ENCODE measurements at regions not wholly inside any gene's neighbourhood (a gene's known extent, or its start where the extent isn't known, plus 50 kb on each side); places are given as distances from the start of the nearest gene placed in this dataset.

DNA sequence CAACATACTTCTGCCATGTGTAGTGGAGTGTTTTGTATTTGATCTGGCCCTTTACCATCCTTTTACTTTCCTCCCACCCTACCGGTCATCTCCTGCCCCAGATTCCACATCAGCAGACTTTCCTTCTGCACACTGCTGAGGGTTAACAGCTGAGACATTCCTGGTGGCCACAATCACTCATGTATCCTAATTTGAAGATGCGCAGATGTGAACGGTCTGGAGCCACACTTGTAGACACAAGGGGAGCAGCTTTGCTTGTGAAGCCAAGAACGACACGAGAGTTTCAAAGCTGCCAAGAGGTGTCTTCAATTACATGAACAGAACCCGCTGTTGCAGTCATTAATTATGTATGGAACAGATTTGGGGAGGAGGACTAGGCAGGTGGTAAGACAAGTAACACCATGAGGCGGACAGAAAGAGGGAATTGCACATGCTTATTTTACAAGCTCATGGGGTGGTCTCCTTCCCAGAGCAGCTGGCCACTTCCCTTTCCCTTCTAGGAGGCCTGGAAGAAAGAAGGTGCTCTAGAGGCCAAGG, 260.7 kb upstream of the KLHL29 start:
- Histone ChIP-seq H3K9me3 (ENCODE audit: control insufficient read depth in 5 of 5, low read length in 5 of 5) (peaks cover 0 to 5% (median 0%) of the 10 kb centered on the region in 5 donors), H3K27me3 (ENCODE audit: control insufficient read depth in 5 of 5, insufficient read depth in 4 of 5, low read length in 5 of 5) (no peaks in the 10 kb centered on the region), H3K9ac (ENCODE audit: low read length in 5 of 5) (no peak overlapping the region), H3K27ac (ENCODE audit: low read depth, low read length) (no peak overlapping the region), H3K4me3 (ENCODE audit: low read depth in 1 of 5, low read length in 5 of 5) (no peak overlapping the region), H3K36me3 (ENCODE audit: control insufficient read depth in 5 of 5, insufficient read depth in 5 of 5, low read length in 5 of 5) (no peaks in the 10 kb centered on the region), H3K4me1 (ENCODE audit: control insufficient read depth in 5 of 5, insufficient read depth in 5 of 5, low read length in 5 of 5) (no peaks in the 10 kb centered on the region)

DNA sequence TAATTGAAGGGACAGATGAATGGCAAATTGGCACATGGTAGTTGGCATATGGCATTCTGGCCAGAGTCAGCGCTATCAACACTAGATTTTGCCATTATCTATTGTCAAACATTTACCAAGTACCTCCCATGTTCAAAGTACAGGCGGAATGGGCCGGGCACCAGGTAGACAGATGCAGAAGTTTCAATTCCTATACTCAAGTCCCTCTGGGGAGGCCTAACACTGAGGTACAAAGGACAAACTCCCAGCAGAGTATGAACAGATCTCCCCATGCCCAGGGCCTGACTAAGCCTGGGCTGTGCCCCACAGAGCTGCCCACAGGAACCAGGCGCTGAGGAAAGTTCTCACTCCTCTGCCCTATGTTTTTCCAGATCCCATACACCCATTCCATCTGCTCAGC, 257.5 kb upstream of the KLHL29 start:
- Histone ChIP-seq H3K4me3 (ENCODE audit: low read depth in 1 of 5, low read length in 5 of 5) (no peak overlapping the region), H3K27ac (ENCODE audit: low read depth, low read length) (no peak overlapping the region), H3K9me3 (ENCODE audit: control insufficient read depth in 5 of 5, low read length in 5 of 5) (peaks cover 0 to 5% (median 2%) of the 10 kb centered on the region in 5 donors), H3K36me3 (ENCODE audit: control insufficient read depth in 5 of 5, insufficient read depth in 5 of 5, low read length in 5 of 5) (no peaks in the 10 kb centered on the region), H3K9ac (ENCODE audit: low read length in 5 of 5) (no peak overlapping the region), H3K4me1 (ENCODE audit: control insufficient read depth in 5 of 5, insufficient read depth in 5 of 5, low read length in 5 of 5) (no peaks in the 10 kb centered on the region), H3K27me3 (ENCODE audit: control insufficient read depth in 5 of 5, insufficient read depth in 4 of 5, low read length in 5 of 5) (no peaks in the 10 kb centered on the region)

DNA sequence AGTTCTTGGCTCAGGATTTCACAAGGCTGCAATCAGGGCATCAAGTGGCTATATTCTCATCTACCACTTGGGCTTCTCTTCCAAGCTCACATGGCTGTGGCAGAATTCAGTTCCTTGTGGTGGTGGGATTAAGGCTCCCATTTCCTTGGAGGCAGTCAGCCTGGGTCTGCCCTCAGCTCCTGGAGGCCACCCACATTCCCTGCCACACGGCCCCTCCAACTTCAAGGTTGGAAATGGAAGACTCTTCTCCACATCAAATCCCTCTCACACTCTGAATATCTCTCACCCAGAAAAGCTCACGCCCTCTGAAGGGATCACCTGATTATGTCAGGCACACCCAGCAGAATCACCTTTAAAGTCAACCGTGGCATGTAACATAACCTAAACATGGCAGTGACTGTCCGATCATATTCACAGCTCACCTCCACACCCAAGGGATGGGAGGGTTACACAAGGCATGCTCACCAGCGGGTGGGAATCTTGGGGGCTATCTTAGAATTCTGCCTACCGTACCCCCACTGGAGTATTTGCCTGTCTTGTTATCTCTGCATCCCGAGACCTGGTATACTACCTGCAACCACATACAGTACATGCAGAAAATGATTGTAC, 256.2 kb upstream of the KLHL29 start:
- Histone ChIP-seq H3K4me1 (ENCODE audit: control insufficient read depth in 5 of 5, insufficient read depth in 5 of 5, low read length in 5 of 5) (no peaks in the 10 kb centered on the region), H3K27ac (ENCODE audit: low read depth, low read length) (no peak overlapping the region), H3K9me3 (ENCODE audit: control insufficient read depth in 5 of 5, low read length in 5 of 5) (peaks cover 0 to 5% (median 2%) of the 10 kb centered on the region in 5 donors), H3K4me3 (ENCODE audit: low read depth in 1 of 5, low read length in 5 of 5) (no peak overlapping the region), H3K36me3 (ENCODE audit: control insufficient read depth in 5 of 5, insufficient read depth in 5 of 5, low read length in 5 of 5) (no peaks in the 10 kb centered on the region), H3K9ac (ENCODE audit: low read length in 5 of 5) (no peak overlapping the region), H3K27me3 (ENCODE audit: control insufficient read depth in 5 of 5, insufficient read depth in 4 of 5, low read length in 5 of 5) (peaks cover 0 to under 1% (median 0%) of the 10 kb centered on the region in 5 donors)

DNA sequence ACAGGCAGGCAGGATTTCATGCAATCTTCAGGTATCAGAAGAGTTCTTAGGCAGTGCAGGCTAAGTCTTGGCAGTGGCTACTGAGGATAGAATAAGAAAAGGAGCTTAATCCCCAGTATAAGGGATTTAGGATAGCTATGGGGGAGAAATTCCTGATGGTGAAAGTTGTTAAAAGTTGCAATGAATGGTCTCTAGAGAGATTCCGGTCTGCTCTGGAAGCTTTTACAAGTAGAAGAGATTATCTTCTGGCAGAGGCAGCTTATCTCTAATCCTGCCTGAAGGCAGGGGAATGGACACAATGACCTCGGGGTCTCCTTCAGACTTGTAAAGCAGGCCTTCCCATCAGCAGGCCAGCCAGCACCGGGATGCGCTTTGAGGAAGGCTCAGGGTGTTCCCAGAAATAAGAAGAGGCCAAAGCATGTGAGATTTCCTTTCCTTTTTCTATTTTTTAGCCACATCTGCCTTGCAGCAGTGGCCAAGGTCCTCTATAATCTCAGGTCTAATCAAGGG, 253.9 kb upstream of the KLHL29 start:
- H3K27me3 ChIP-seq (ENCODE audit: control insufficient read depth in 5 of 5, insufficient read depth in 4 of 5, low read length in 5 of 5) = peaks cover 0 to 3% (median 0%) of the 10 kb centered on the region in 5 donors

DNA sequence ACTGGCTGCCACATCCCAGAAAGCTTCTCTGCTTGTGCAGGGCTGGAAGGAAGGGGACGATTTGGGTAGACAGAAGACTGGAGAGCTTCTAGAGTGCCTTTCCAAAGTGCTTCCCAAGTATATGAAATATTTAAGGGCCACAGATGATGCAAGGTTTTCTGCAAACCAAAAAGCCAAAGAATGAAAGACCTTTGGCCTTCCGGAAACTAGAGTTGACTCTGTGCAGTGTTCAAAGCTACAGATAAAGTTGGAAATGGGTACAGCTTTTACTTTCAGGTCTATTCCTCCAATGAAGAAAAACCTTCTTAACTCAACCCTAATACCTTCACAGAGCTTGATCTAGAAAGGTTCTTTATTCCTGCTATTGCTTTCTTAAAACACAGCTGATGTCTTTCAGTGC, 253.0 kb upstream of the KLHL29 start:
- H3K27me3 ChIP-seq (ENCODE audit: control insufficient read depth in 5 of 5, insufficient read depth in 4 of 5, low read length in 5 of 5) = peaks cover 0 to 3% (median 0%) of the 10 kb centered on the region in 5 donors
- H3K36me3 ChIP-seq (ENCODE audit: control insufficient read depth in 5 of 5, insufficient read depth in 5 of 5, low read length in 5 of 5) = no peaks in the 10 kb centered on the region
- peaks cover 0 to 2% (median 2%) of the 10 kb centered on the region in 5 donors for H3K9me3 ChIP-seq (ENCODE audit: control insufficient read depth in 5 of 5, low read length in 5 of 5)
- H3K4me1 ChIP-seq (ENCODE audit: control insufficient read depth in 5 of 5, insufficient read depth in 5 of 5, low read length in 5 of 5) = no peaks in the 10 kb centered on the region
- no peak overlapping the region for H3K4me3 ChIP-seq (ENCODE audit: low read depth in 1 of 5, low read length in 5 of 5)
- H3K9ac ChIP-seq (ENCODE audit: low read length in 5 of 5) = no peak overlapping the region
- no peak overlapping the region for H3K27ac ChIP-seq (ENCODE audit: low read depth, low read length)

More for the DNA sequence above, 253.9 kb upstream of the KLHL29 start:
- Histone ChIP-seq H3K9ac (ENCODE audit: low read length in 5 of 5) (no peak overlapping the region), H3K4me1 (ENCODE audit: control insufficient read depth in 5 of 5, insufficient read depth in 5 of 5, low read length in 5 of 5) (no peaks in the 10 kb centered on the region), H3K36me3 (ENCODE audit: control insufficient read depth in 5 of 5, insufficient read depth in 5 of 5, low read length in 5 of 5) (no peaks in the 10 kb centered on the region), H3K4me3 (ENCODE audit: low read depth in 1 of 5, low read length in 5 of 5) (no peak overlapping the region), H3K27ac (ENCODE audit: low read depth, low read length) (no peak overlapping the region), H3K9me3 (ENCODE audit: control insufficient read depth in 5 of 5, low read length in 5 of 5) (peaks cover 0 to 2% (median 2%) of the 10 kb centered on the region in 5 donors)

DNA sequence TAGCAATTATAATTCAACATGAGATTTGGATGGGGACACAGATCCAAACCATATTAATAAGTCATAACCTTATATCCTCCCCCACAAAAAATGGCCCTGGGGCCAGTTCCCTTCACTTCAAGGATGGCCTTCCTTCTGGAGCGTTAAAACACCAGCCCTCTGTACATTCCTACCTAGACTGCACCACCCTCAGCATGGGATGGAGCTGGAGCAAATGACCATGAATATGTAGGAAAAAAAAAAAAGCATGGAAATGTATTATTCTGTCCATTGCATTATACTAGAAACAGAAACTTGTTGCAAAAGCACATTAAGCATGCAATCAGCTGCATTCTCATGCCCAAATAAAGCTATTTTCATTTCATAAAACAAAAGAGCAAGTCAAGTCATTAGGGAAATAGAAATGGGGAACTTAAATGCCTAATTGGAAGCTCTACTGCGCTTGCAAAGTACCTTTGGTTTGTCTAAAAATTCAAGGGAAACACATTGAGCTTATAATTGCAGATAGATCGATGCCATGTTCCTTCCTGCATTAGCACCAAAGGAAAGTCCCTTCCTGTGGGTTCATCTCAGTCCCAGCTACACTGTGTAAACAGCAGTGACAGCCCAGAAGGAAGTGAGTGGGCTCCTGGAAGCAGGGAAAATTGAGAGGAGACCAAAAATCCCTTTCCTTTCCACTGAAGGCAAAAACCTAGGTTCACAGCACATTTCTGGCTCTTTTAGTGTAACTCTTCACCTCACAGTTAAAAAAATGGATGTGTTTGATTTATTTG, 252.0 kb upstream of the KLHL29 start:
- Histone ChIP-seq H3K36me3 (ENCODE audit: control insufficient read depth in 5 of 5, insufficient read depth in 5 of 5, low read length in 5 of 5) (no peaks in the 10 kb centered on the region), H3K9me3 (ENCODE audit: control insufficient read depth in 5 of 5, low read length in 5 of 5) (peaks cover 0 to 2% (median 2%) of the 10 kb centered on the region in 5 donors), H3K4me1 (ENCODE audit: control insufficient read depth in 5 of 5, insufficient read depth in 5 of 5, low read length in 5 of 5) (no peaks in the 10 kb centered on the region), H3K4me3 (ENCODE audit: low read depth in 1 of 5, low read length in 5 of 5) (no peak overlapping the region), H3K27ac (ENCODE audit: low read depth, low read length) (no peak overlapping the region), H3K27me3 (ENCODE audit: control insufficient read depth in 5 of 5, insufficient read depth in 4 of 5, low read length in 5 of 5) (peaks cover 0 to 3% (median 0%) of the 10 kb centered on the region in 5 donors), H3K9ac (ENCODE audit: low read length in 5 of 5) (no peak overlapping the region)

DNA sequence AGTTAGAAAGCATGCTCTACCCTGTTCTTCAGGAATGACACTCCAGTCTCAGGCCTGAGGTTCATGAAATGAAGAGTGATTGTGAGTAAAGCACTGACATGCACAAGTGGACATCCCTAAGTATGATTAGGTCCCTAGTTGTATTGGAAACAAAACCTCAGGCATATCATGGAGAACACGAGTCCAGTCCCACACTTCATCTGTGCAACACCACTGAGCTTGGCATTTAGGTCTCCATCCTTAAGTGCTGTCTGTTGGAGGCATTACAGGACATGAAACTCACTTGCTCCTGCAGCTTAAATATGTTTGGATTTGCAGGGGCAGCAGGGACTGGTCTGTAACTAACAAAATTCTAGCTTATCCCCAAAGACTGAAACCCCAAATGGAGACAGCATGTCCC, 250.3 kb upstream of the KLHL29 start:
- Histone ChIP-seq H3K9ac (ENCODE audit: low read length in 5 of 5) (no peak overlapping the region), H3K27ac (ENCODE audit: low read depth, low read length) (no peak overlapping the region), H3K36me3 (ENCODE audit: control insufficient read depth in 5 of 5, insufficient read depth in 5 of 5, low read length in 5 of 5) (no peaks in the 10 kb centered on the region), H3K27me3 (ENCODE audit: control insufficient read depth in 5 of 5, insufficient read depth in 4 of 5, low read length in 5 of 5) (peaks cover 0 to 3% (median 0%) of the 10 kb centered on the region in 5 donors), H3K4me1 (ENCODE audit: control insufficient read depth in 5 of 5, insufficient read depth in 5 of 5, low read length in 5 of 5) (no peaks in the 10 kb centered on the region), H3K9me3 (ENCODE audit: control insufficient read depth in 5 of 5, low read length in 5 of 5) (peaks cover 0 to 2% (median 0%) of the 10 kb centered on the region in 5 donors), H3K4me3 (ENCODE audit: low read depth in 1 of 5, low read length in 5 of 5) (no peak overlapping the region)

DNA sequence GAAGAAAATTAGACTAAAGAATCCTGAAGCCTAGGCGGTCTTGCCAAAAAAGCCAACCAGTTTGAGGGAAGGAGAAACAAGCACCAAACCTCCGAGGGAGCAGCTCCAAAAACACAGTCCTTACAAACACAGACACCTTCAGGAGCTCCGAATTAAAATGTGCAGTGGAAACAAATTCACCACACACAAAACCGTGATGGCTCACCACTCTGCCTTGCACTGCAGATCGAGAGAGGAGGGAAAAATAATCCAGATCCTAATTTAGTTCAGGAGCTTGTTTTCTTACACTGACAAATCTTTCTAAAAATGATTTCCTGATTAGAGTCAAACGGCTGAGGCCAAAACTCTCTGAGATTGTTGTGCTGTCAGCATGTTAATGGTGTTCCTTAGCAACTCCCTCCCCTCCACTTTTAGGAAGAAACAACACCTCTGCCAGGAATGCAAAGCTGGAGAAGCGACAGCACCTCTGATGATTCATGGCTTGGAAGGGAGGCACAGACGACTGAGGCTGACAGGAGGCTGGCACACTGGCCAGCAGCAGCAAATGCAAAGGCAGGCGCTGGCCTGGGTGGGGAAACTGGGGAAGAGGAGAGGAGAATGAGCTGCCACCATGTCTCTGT, 249.4 kb upstream of the KLHL29 start:
- Histone ChIP-seq H3K36me3 (ENCODE audit: control insufficient read depth in 5 of 5, insufficient read depth in 5 of 5, low read length in 5 of 5) (no peaks in the 10 kb centered on the region), H3K27me3 (ENCODE audit: control insufficient read depth in 5 of 5, insufficient read depth in 4 of 5, low read length in 5 of 5) (peaks cover 0 to 3% (median 0%) of the 10 kb centered on the region in 5 donors), H3K4me1 (ENCODE audit: control insufficient read depth in 5 of 5, insufficient read depth in 5 of 5, low read length in 5 of 5) (no peaks in the 10 kb centered on the region), H3K9me3 (ENCODE audit: control insufficient read depth in 5 of 5, low read length in 5 of 5) (no peaks in the 10 kb centered on the region), H3K4me3 (ENCODE audit: low read depth in 1 of 5, low read length in 5 of 5) (no peak overlapping the region), H3K27ac (ENCODE audit: low read depth, low read length) (no peak overlapping the region), H3K9ac (ENCODE audit: low read length in 5 of 5) (no peak overlapping the region)

DNA sequence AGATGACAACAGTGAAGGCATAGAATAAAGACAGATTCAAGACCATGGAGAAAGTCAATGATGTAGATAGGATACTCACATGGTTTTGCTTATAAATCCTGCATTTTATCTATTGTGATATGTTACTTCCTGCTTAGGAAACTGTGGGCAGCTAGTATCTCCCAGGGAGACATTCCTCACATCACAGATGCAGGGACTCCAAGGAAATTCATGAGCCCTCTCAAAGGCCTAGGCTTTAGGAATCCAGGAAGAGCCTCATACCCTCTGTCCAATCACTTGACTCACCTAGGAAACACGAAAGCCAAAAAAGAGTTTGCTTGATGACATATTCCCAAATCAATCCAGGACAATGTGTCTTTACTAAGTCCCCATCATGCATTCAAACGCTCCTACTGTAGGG, 247.8 kb upstream of the KLHL29 start:
- H3K4me3 ChIP-seq (ENCODE audit: low read depth in 1 of 5, low read length in 5 of 5) = no peak overlapping the region
- H3K36me3 ChIP-seq (ENCODE audit: control insufficient read depth in 5 of 5, insufficient read depth in 5 of 5, low read length in 5 of 5) = no peaks in the 10 kb centered on the region
- H3K27me3 ChIP-seq (ENCODE audit: control insufficient read depth in 5 of 5, insufficient read depth in 4 of 5, low read length in 5 of 5) = peaks cover 0 to 3% (median 0%) of the 10 kb centered on the region in 5 donors
- H3K9ac ChIP-seq (ENCODE audit: low read length in 5 of 5) = no peak overlapping the region
- H3K4me1 ChIP-seq (ENCODE audit: control insufficient read depth in 5 of 5, insufficient read depth in 5 of 5, low read length in 5 of 5) = no peaks in the 10 kb centered on the region
- no peaks in the 10 kb centered on the region for H3K9me3 ChIP-seq (ENCODE audit: control insufficient read depth in 5 of 5, low read length in 5 of 5)
- no peak overlapping the region for H3K27ac ChIP-seq (ENCODE audit: low read depth, low read length)

DNA sequence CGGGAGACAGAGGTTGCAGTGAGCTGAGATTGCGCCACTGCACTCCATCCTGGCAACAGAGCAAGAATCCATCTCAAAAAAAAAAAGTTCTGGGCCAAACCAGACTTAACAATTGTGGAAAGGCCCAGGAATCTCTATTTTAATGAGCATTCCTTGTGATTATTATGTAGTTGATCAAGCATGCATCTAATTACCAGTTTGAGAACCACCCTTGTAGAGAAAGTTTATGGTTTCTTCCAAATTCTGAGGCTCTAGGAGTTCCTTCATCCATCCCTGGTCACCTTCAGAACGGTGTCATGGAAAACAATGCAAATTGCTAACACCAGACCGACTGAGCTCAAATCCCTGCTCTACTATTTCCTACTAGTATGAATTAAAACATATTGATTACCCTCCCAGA, 246.3 kb upstream of the KLHL29 start:
- no peak overlapping the region for H3K27ac ChIP-seq (ENCODE audit: low read depth, low read length)
- H3K36me3 ChIP-seq (ENCODE audit: control insufficient read depth in 5 of 5, insufficient read depth in 5 of 5, low read length in 5 of 5) = no peaks in the 10 kb centered on the region
- H3K27me3 ChIP-seq (ENCODE audit: control insufficient read depth in 5 of 5, insufficient read depth in 4 of 5, low read length in 5 of 5) = peaks cover 0 to 3% (median 0%) of the 10 kb centered on the region in 5 donors
- no peaks in the 10 kb centered on the region for H3K4me1 ChIP-seq (ENCODE audit: control insufficient read depth in 5 of 5, insufficient read depth in 5 of 5, low read length in 5 of 5)
- no peak overlapping the region for H3K9ac ChIP-seq (ENCODE audit: low read length in 5 of 5)
- no peaks in the 10 kb centered on the region for H3K9me3 ChIP-seq (ENCODE audit: control insufficient read depth in 5 of 5, low read length in 5 of 5)
- no peak overlapping the region for H3K4me3 ChIP-seq (ENCODE audit: low read depth in 1 of 5, low read length in 5 of 5)
